SKM-1 (cell line): ENCODE measurements at regions not wholly inside any gene's neighbourhood (a gene's known extent, or its start where the extent isn't known, plus 50 kb on each side); places are given as distances from the start of the nearest gene placed in this dataset.
A peak's percentile ranks its signal among the peaks of the same experiment; 100 is the strongest.
"Not testable (repeated sequence)": the region's sequence is repeated elsewhere in the genome, so short reads cannot be mapped to it uniquely, and the experiment has no call there.

Source experiments
- DNase-seq: peaks from one replicate; lab custom pipeline; 2025; ENCODE audit not compliant: unreplicated experiment; lab: John Stamatoyannopoulos, UW

GRCh38 chr13:31605076-31605860 lies 134.1 kb upstream of the RXFP2 start:
- DNase-seq = no peak

- DNase-seq = not testable (repeated sequence)
These were observed 131.8 kb upstream of the RXFP2 start for GRCh38 chr13:31607531-31607930.

GRCh38 chr13:31608780-31609179 lies 130.5 kb upstream of the RXFP2 start:
- DNase-seq = not testable (repeated sequence)

GRCh38 chr13:31610270-31610998 lies 128.9 kb upstream of the RXFP2 start:
- DNase-seq = no peak

- DNase-seq = no peak
These were observed 128.1 kb upstream of the RXFP2 start for GRCh38 chr13:31611214-31611613.

GRCh38 chr13:31614073-31614472 lies 125.3 kb upstream of the RXFP2 start:
- no peak for DNase-seq

- DNase-seq = no peak
These were observed 124.6 kb upstream of the RXFP2 start for GRCh38 chr13:31614704-31615103.

GRCh38 chr13:31625115-31625514 lies 114.2 kb upstream of the RXFP2 start:
- DNase-seq = no peak

- DNase-seq = no peak
These were observed 112.1 kb upstream of the RXFP2 start for GRCh38 chr13:31627097-31627845.

- DNase-seq = peak; percentile 11
These were observed 110.1 kb upstream of the RXFP2 start for GRCh38 chr13:31629085-31629780.

GRCh38 chr13:31631071-31631470 lies 108.3 kb upstream of the RXFP2 start:
- no peak for DNase-seq

- DNase-seq = no peak
These were observed 107.6 kb upstream of the RXFP2 start for GRCh38 chr13:31631746-31632145.

- no peak for DNase-seq
These were observed 100.7 kb upstream of the RXFP2 start for GRCh38 chr13:31638577-31638976.

- no peak for DNase-seq
These were observed 99.7 kb upstream of the RXFP2 start for GRCh38 chr13:31639443-31640163.

- no peak for DNase-seq
These were observed 89.6 kb upstream of the RXFP2 start for GRCh38 chr13:31649766-31650165.

GRCh38 chr13:31653730-31654129 lies 85.6 kb upstream of the RXFP2 start:
- DNase-seq = no peak

- no peak for DNase-seq
These were observed 75.3 kb upstream of the RXFP2 start for GRCh38 chr13:31663880-31664585.

- no peak for DNase-seq
These were observed 68.3 kb upstream of the RXFP2 start for GRCh38 chr13:31670831-31671617.

GRCh38 chr13:31674051-31674450 lies 65.3 kb upstream of the RXFP2 start:
- DNase-seq = no peak
